Fibroblast of skin of back (primary cell): ENCODE measurements at regions not wholly inside any gene's neighbourhood (a gene's known extent, or its start where the extent isn't known, plus 50 kb on each side); places are given as distances from the start of the nearest gene placed in this dataset.

Experiments
- DNase-seq: peaks from one replicate; pipeline ENCODE4 v3.0.0-alpha.2; 2013

DNA sequence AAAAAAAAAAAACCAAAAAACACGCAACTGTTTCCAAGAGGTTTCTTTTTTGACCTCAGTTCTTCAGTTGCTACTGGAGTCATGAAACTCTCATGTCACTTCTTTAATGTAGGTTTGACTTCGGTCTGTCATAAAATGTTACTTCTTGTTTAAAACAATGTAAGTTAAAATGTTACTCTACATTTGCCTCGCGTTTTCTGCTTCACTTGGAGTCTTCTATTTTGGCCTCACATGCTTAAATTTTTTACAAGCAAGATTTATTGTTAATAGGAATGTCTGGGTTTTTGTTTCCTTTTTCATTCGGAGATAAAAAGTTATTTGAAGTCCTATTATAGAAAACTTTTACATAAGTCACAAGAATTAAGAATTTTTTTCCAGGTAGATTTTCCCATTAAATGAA, 880.2 kb downstream of the LTN1 start:
- no peak for DNase-seq

DNA sequence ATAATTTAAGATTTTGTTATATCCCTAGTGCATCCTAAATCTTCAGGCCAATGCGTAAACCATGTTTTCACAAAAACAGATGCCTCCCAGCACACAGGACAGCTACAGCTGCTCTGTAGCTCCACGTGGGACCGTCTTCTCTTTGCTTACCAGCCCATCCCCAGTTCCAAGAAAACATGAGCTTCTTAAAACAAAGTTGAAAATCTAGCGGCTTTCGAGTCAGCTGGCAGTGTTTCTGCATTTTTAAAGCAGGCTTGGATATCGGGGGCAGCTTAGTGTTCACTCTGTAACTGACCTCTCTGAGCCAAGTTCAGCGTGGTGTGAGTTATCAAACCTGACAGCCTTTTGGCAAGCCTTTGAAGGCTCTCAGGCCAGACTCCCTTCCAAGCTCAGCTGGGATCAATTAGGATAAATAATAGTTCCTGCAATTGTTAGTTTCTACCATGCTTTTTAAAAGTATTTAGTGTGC, 881.5 kb downstream of the LTN1 start:
- peak; percentile 28 for DNase-seq

DNA sequence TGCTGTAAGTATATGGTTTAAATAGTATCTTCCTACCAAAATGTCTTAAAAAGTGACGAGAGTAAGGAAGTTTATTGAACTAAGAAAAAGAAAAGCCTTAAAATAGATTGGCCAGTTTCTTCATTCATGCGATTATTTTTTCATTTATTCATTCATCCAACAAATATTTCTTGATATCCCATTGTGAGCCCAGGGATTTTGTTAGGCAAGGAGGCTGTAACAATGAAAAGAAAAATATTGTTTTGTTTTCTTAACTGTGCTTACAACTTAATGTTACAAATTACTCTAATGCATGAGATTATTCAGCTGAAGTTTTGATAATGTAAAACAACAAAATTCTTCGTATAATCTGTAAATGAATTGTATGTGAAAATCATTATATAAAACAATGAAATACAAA, 882.0 kb downstream of the LTN1 start:
- no peak for DNase-seq

DNA sequence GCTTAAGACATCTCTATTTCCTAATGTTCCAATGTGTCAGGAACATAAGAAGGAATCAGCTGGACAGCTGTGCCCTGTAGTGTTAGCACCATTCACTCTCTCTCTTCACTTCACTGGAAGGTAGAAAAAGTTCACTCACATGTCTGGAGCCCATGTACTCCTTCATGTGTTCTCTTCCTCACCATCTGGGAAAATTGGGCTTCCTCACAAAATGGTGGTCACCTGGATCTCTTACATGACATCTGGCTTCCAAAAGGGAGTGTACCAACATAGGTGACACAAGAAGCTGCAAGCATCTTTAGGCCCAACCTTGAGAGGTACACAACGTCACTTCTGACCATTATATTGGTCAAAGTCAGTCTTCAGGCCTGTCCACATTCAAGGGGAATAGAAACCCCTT, 882.6 kb downstream of the LTN1 start:
- DNase-seq = no peak

DNA sequence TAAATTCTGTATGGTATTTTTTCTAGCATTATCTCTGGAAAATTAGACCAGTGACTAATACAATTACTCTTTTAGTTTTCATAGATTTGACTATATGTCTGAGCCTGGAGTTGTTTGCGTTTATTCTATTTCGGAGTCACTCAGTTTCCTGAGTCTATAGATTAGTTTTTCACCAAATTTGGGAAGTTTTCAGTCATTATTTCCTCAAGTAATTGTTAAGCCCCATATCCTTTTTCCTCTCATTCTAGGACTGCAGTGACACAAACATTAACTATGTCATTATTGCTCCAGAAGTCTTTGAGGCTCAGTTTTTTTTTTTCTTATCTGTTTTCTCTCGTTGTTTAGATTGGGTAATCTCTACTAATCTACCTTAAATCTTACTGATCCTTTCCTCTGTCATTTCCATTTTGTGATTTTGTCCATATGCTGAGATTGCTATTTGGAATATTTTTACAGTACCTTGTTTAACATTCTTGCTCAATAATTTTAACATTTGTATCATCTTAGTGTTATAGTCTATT, 886.2 kb downstream of the LTN1 start:
- DNase-seq = no peak

DNA sequence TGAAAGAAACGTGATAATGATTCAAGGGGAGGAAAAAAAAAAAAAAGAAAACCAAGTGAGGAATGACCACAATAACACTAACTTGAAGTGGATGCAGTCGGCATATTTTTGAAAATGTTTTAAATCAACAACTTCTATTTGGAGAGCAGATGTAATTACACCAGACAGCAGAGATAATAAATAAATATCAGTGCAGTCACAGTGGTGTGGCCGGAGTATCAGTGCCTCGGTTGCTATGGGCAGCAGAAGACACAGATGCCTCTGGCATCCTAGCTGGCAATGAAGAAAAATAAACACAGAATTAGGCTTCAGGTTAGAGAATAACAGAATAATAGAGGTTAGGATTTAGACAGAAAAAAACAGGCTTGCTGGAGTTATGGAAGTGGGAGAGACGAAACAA, 888.3 kb downstream of the LTN1 start:
- DNase-seq = no peak

DNA sequence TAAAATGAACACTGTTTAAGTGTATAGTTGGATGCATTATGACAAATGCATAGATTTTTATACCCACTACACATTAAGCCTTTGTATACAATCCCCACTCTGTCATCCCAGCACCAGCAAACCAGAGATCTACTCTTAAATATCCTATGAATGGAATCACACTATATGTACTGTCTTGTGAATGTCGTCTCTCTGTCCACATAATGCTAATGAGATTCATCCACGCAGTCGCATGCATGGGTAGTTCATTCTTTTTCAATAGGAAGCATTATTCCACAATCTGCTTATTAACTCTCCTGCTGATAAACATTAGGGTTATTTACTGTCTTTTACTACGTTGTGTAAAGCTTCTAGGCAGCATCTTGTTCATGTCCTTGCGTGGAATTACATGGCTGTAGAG, 892.3 kb downstream of the LTN1 start:
- DNase-seq = no peak

DNA sequence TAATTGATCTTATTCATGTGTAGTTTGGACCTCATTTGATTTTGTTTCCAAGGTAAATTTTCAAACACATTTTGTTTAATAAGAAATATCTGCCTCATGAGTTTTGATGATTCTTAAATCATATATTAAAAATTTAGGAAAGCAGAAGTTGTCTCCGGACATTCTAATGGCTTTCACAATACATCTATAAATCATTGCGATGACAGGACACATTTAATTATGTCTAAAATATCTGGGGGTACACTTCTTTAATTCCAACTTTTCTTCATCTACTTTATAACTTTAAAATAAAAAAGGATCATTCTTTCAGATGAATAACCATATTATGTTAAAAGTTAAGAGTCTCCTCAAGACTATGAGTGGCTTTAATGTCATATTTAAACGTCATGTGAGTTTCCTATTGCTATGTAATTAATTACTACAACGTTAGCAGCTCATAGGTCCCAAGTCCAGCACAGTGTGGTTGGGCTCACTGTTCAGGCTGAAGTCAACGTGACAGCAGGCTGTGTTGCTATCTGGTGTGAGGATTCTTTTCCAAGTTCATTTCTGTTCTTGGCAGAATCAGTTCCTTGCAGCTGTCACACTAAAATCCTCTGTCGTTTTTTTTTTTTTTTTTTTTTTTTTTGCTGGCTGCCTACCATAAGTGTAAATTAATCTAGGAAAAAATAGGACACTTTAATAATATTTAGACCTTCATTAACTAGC, 893.5 kb downstream of the LTN1 start:
- DNase-seq = no peak

DNA sequence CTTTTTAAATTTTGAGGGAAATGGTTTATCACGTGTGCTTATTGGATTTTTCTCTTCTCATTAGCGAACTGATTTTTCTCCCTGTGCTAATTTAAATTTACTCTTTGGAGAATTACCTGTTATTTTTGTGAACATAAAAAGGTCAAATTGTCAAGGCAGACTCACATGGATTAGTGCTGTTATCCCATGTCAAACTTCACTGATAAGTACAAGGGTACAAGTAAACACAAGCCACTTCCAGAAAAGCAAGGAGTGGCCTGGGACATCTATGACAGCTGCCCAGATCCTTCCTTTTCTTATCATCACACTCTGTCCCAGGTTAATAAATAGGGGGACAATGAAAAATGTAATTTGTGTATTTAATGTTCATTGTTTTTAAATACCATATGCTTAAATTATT, 901.2 kb downstream of the LTN1 start:
- DNase-seq = no peak

DNA sequence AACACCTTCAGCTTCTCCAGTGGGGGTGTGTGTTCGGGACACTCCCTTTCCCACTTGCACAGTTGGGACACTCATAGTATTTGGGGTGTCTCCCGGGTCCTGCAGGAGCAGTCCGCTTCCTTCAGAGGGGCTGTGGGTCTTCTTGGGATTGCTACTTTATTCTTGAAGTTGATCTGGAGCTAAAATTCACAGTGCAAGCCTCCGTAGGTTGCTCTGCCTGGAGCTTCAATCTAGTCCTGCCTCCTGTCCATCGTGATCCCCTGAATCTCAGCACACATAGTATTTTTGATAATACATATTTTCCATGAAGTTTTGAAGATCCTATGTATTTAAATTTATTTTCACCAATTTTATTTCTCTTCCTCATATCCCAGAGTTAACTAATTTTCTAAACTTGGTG, 902.1 kb downstream of the LTN1 start:
- DNase-seq = no peak

DNA sequence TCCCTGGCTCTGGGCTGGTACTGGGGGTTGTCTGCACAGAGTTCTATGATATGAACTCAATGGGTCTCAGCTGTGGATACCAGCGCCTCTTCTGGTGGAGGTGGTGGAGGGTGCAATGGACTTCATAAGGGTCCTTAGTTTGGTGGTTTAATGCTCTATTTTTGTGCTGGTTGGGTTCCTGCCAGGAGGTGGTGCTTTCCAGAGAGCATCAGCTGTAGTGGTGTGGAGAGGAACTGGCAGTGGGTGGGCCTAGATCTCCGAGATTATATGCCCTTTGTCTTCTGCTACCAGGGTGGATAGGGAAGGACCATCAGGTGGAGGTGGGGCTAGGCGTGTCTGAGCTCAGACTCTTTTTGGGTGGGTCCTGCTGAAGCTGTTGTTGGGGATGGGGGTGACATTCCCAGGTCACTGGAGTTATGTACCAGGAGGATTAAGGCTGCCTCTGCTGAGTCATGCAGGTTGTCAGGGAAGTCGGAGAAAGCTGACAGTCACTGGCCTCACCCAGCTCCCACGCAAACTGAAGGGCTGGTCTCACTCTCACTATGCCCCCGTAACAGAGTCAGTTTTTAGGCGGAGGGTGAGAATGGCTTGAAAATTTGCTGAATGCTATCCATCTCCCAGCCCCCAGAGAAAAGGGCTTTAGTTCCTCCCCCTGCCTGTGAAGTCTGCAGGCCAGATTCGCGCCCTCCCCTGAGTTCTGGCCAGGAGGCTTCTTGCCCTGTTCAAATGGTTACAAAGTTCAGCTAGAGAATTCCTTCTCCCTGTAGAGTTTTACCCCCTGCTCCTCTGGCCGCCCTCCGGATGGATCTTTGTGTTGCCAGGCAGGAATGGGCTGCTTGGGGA, 902.9 kb downstream of the LTN1 start:
- DNase-seq = no peak

DNA sequence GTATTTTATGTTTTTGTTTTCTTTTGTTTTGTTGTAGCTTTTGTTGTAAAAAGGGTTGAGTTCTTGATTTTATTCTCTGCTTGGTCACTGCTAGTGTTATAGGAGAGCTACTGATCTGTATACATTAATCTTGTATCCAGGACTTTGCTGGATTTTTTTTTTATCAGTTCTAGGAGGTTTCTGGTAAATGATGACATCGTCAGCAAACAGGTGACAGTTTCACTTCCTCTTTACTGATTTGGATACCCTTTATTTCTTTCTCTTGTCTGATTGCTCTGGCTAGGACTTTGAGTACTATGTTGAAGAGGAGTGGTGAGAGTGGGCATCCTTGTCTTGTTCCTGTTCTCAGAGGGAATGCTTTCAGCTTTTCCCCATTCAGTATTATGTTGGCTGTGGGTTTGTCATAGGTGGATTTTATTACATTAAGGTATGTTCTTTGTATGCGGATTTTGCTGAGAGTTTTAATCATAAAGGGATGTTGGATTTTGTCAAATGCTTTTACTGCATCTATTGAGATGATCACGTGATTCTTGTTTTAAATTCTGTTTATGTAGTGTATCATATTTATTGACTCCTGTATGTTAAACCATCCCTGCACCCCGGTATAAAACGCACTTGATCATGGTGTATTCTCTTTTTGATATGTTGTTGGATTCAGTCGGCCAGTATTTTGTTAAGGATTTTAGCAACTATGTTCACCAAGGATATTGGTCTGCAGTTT, 905.7 kb downstream of the LTN1 start:
- DNase-seq = no peak

DNA sequence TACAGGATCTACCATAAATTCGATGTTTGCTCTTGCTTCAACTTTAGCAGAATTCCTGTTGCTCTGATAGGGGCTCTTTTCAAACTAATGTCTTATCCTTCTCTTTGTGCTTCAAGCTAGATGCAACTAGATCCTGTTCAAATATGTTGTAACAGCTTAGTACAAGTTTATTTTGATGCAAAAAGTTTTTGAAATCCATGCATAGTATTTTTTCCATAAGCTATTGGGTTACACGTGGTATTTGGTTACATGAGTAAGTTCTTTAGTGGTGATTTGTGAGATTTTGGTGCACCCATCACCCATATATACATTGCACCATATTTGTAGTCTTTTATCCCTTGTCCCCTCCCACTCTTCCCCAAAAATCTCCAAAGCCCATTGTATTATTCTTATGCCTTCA, 907.7 kb downstream of the LTN1 start:
- no peak for DNase-seq

DNA sequence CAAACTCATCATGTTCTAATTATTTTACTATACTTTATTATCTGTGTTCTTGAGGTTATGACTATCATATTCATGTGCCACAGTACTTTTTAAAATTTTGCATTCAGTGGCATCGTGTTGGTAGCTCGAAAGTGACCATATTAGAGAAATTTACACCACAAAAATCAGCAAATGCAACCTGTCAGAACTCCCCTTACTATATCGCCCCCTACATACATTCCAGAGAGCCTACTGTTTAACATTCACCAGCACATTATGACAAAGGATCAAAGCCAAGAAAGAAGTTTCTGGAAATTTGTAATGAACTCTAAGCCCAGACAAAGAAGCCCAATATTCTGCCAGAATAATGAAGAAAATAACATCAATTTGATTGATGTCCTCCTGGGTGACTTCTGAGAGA, 909.3 kb downstream of the LTN1 start:
- no peak for DNase-seq

DNA sequence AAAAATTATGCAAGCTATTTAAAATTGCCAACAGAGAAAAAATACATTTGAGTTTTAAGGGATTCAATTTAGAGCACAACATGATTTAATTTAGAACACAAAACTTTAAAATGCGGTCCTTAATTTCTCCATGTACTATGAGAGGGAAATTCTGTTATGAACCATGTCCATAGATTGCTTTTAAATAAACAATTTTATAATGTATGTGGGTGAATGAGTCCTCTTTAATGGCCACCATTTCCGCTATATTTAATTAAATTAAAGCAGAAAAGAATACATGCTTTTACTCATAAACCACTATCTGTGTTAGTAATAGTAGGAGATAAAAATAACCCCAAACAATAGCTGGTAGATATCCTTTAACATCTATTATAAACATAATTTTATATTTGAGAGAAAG, 914.6 kb downstream of the LTN1 start:
- no peak for DNase-seq

DNA sequence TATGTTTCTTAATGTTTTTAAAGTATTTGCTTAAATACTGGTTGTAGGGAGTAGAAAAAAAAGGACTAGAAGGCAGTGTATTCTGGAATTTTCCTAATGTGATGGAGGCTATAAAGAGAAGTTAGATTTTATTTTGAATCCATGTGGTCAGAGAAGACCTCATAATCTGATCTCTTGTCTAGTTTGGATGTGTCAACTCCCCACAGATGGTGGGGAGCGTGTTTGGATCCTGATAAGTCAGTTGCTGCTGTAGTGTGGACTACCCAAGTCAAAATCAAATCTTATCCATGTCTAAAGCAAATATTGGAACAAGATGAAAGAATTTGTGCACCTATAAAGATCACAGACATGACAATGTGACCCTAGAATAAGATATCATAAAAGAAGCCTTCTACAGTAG, 918.0 kb downstream of the LTN1 start:
- DNase-seq = no peak

DNA sequence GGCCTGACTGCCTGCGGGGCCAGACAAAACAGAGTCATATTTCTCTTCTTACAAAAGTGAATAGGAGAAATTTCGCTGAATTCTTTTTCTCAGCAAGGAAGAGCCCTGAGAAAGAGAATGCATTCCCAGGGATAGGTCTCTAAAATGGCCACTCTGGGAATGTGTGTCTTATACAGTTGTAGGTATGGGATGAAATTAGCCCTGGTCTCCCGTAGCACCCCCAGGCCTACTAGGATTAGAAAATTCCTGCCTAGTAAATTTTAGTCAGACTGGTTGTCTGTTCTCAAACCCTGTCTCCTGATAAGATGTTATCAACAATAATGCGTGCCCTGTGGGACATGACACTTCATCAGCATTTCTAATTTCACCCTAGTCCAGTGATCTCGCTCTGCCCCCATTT, 920.1 kb downstream of the LTN1 start:
- no peak for DNase-seq

DNA sequence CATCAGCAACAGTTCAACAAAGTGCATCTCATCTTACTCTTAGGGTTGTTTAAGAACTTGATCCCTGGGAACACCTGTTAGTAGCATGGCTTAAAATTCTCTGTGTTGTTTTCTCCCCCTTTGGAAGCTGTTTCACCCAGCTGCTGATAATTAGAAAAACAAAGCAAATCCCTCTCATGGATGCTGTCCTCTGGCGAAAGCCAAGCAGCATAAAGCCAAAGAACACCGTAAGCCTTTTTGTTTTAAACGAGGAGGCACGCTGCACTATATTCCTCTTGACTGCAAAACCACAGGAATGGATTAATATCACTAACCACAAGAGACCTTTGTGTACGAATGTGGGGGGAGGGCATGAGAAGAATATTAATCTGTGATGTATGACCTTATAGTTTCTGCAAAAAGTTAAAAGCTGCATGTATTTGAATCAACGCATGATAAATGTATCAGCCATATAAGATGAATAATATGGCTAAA, 923.2 kb downstream of the LTN1 start:
- peak; percentile 57 for DNase-seq

DNA sequence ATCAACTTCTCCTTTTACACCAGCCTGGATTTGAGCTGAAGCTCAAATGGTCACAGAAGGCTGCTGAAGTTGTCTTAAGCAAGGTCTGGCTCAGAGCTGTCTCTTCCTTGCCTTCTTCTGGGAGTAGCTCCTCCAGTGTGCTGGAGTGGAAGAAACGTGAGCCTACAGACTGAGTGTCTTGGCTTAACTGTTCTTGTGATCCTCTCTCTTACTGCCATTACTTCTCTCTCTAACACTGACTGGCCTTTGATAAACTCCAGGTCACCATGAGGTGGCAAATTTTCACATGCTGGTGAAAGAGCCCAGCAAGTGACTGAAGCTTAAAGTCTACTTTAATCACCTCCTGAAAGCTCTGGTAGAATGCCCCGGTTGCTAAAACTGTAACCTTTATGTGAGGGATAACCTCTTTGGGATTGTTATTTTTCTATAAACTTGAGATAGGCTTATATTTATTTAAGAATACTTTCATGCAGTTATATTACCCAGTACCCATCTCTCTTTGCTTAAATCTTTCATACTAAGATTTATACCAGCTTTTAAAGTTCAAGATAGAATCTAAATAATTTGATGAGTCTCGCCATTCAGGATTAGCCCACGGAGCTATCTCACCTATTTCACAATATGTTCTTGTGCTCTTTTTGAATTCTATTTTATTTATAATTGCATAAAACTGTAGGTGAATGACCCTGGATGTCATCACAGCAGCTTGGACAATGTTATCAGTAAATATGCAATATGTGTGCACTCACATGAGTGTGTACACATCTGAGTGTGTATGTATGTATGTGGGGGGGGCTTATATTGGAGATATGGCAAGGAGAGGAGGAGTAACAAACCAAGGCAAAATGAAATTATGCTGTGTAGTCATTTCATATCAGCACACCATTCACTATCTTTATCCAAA, 924.0 kb downstream of the LTN1 start:
- no peak for DNase-seq

DNA sequence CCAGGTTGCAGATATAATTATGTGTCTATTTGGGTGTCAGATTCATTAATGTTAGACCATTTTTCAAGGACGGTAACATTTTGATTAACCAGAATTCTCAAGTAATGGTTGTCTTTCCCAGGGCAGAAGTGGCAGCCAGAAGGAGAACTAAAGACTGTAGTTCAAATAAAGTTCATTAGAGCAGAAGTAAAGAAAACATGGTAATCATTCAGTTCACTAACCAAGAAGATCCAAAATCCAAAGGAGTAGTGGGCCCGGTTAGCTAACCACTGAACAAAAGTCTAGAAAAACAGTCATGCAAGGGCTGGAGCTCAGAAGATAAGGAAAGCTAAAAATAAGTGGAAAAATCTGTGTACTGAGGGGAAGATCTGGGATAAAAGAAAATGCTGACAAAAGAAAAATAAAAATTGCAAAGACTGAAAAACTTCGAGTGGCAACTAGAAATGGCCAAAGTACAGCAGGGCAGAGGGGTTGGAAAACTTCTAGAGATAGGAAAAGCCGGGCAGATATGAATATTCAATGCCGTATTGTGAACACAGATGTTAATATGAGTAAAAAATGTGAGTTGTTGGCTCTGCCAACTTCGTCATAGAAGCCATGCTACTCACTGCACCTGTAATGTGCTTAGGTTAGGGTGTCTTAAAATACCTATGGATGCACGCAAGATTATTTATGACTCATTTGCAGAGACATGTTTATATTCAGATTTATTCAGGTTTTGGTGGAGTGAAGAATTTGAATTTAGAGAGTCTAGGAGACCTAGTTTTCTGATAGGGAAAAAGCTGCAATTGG, 925.9 kb downstream of the LTN1 start:
- DNase-seq = no peak

DNA sequence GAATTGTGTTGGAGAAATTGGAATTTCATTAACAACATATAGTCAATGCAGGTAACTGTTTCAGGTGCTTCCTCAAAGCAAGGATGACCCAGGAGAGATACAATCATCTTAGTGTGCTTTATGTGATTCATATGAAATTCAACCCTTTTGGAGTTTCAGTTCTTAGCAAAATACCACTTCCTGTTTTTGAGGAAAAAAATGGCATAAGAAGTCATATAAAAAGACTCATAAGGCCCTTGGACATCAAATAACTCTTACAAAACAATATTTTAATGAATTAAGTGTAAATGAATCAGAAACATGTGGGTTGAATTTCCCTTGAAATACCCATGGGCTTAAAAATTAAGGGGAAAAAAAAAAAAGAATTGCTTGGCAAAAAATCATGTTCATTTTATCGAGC, 926.6 kb downstream of the LTN1 start:
- DNase-seq = no peak
